H9 (cell line): ENCODE measurements at regions not wholly inside any gene's neighbourhood (a gene's known extent, or its start where the extent isn't known, plus 50 kb on each side); places are given as distances from the start of the nearest gene placed in this dataset.

ENCODE experiments used
- DNase-seq: peaks from one replicate; pipeline ENCODE4 v3.0.0-alpha.2; 2017
- H2AFZ ChIP-seq: one replicate; pipeline ENCODE4 v1.6.1; 2013; ENCODE audit warnings: mild to moderate bottlenecking, low read length, control low read depth, moderate library complexity
- H2AK5ac ChIP-seq: 2 replicates; pipeline ENCODE4 v1.6.1; 2013; ENCODE audit warnings: low read length, control low read depth, mixed read lengths; ENCODE audit not compliant: insufficient read length
- H2BK120ac ChIP-seq: one replicate; pipeline ENCODE4 v1.6.1; 2013; ENCODE audit warnings: low read depth, mild to moderate bottlenecking, low read length, control low read depth, inconsistent platforms; ENCODE audit not compliant: poor library complexity, severe bottlenecking
- H2BK12ac ChIP-seq: 2 replicates; pipeline ENCODE4 v1.6.1; 2013; ENCODE audit warnings: low read length, control low read depth, mixed read lengths, low read depth; ENCODE audit not compliant: insufficient read length
- H2BK15ac ChIP-seq: 2 replicates; pipeline ENCODE4 v1.6.1; 2013; ENCODE audit warnings: low read depth, low read length, control low read depth
- H2BK20ac ChIP-seq: one replicate; pipeline ENCODE4 v1.6.1; 2013; ENCODE audit warnings: low read depth, mild to moderate bottlenecking, low read length, control low read depth, inconsistent platforms; ENCODE audit not compliant: poor library complexity, severe bottlenecking
- H2BK5ac ChIP-seq: 2 replicates; pipeline ENCODE4 v1.6.1; 2013; ENCODE audit warnings: low read length, control low read depth, mixed read lengths; ENCODE audit not compliant: insufficient read length
- H3K14ac ChIP-seq: 2 replicates; pipeline ENCODE4 v1.6.1; 2013; ENCODE audit warnings: low read length, control low read depth; ENCODE audit not compliant: insufficient read depth
- H3K18ac ChIP-seq: 2 replicates; pipeline ENCODE4 v1.6.1; 2013; ENCODE audit warnings: low read depth, mild to moderate bottlenecking, mixed read lengths, low read length, control low read depth; ENCODE audit not compliant: insufficient read length
- H3K23ac ChIP-seq: 2 replicates; pipeline ENCODE4 v1.6.1; 2013; ENCODE audit warnings: low read length, control low read depth, mixed read lengths, low read depth; ENCODE audit not compliant: insufficient read length
- H3K23me2 ChIP-seq: 2 replicates; pipeline ENCODE4 v1.6.1; 2013; ENCODE audit warnings: low read depth, mild to moderate bottlenecking, mixed read lengths, low read length, control low read depth; ENCODE audit not compliant: insufficient read length, poor library complexity, severe bottlenecking
- H3K27ac ChIP-seq: 2 replicates; pipeline ENCODE4 v1.5.1; 2013; ENCODE audit warnings: low read length, control low read depth, mixed read lengths, low read depth; ENCODE audit not compliant: insufficient read length
- H3K27me3 ChIP-seq: 2 replicates; pipeline ENCODE4 v1.6.1; 2013; ENCODE audit warnings: low read length, control low read depth, inconsistent platforms; ENCODE audit not compliant: insufficient read depth
- H3K4ac ChIP-seq: 2 replicates; pipeline ENCODE4 v1.6.1; 2013; ENCODE audit warnings: low read depth, mild to moderate bottlenecking, control low read depth, inconsistent platforms, low read length, moderate library complexity
- H3K4me1 ChIP-seq: 2 replicates; pipeline ENCODE4 v1.6.1; 2013; ENCODE audit warnings: low read length, control low read depth, inconsistent platforms; ENCODE audit not compliant: insufficient read depth
- H3K4me2 ChIP-seq: 2 replicates; pipeline ENCODE4 v1.6.1; 2013; ENCODE audit warnings: low read length, control low read depth, mixed read lengths; ENCODE audit not compliant: insufficient read length, insufficient read depth
- H3K56ac ChIP-seq: 2 replicates; pipeline ENCODE4 v1.6.1; 2013; ENCODE audit warnings: low read depth, mild to moderate bottlenecking, mixed read lengths, low read length, control low read depth; ENCODE audit not compliant: insufficient read length
- H3K79me1 ChIP-seq: 2 replicates; pipeline ENCODE4 v1.6.1; 2013; ENCODE audit warnings: low read depth, mild to moderate bottlenecking, moderate library complexity, low read length, control low read depth, inconsistent platforms; ENCODE audit not compliant: insufficient read depth, poor library complexity, severe bottlenecking
- H3K79me2 ChIP-seq: 2 replicates; pipeline ENCODE4 v1.6.1; 2013; ENCODE audit warnings: low read length, control low read depth, inconsistent platforms; ENCODE audit not compliant: insufficient read depth
- H3K9ac ChIP-seq: 2 replicates; pipeline ENCODE4 v1.6.1; 2013; ENCODE audit warnings: low read length, control low read depth, mixed read lengths; ENCODE audit not compliant: insufficient read length; ENCODE audit errors: extremely low read depth
- H3K9me3 ChIP-seq: one replicate; pipeline ENCODE4 v1.6.1; 2013; ENCODE audit warnings: low read depth, low read length, inconsistent platforms; ENCODE audit not compliant: control insufficient read depth
- H3T11ph ChIP-seq: one replicate; pipeline ENCODE4 v1.6.1; 2013; ENCODE audit warnings: mild to moderate bottlenecking, low read length, control low read depth, inconsistent platforms
- H4K20me1 ChIP-seq: one replicate; pipeline ENCODE4 v1.6.1; 2013; ENCODE audit not compliant: control insufficient read depth, insufficient read length, insufficient read depth
- H4K5ac ChIP-seq: 2 replicates; pipeline ENCODE4 v1.6.1; 2013; ENCODE audit warnings: low read depth, mild to moderate bottlenecking, mixed read lengths, low read length, control low read depth; ENCODE audit not compliant: insufficient read length
- H4K8ac ChIP-seq: replicated peaks from 2 replicates; pipeline ENCODE4 v1.6.1; 2013; ENCODE audit warnings: low read length, control low read depth, mixed read lengths, low read depth; ENCODE audit not compliant: insufficient read length
- H4K91ac ChIP-seq: 2 replicates; pipeline ENCODE4 v1.6.1; 2013; ENCODE audit warnings: low read depth, mild to moderate bottlenecking, moderate library complexity, mixed read lengths, low read length, control low read depth; ENCODE audit not compliant: insufficient read length
- H3K27ac Mint-ChIP-seq, 3 experiments: 2 replicates in 2 of 3; 3 replicates in 1 of 3; pipeline ENCODE4 v1.8.0; 2020 to 2021; ENCODE audit warnings: mixed read lengths in 3 of 3, mild to moderate bottlenecking in 1 of 3, moderate library complexity in 1 of 3
- H3K27me3 Mint-ChIP-seq: 2 replicates; pipeline ENCODE4 v1.8.0; 2021; ENCODE audit warnings: low read depth, mild to moderate bottlenecking, moderate library complexity, mixed read lengths
- H3K36me3 Mint-ChIP-seq, 3 experiments: 2 replicates in 2 of 3; 3 replicates in 1 of 3; pipeline ENCODE4 v1.8.0; 2020 to 2021; ENCODE audit warnings: low read depth in 3 of 3, mixed read lengths in 3 of 3; ENCODE audit not compliant: insufficient read depth in 1 of 3
- H3K4me1 Mint-ChIP-seq, 2 experiments: 2 replicates each; pipeline ENCODE4 v1.8.0; 2020; ENCODE audit warnings: mixed read lengths in 2 of 2
- H3K4me3 Mint-ChIP-seq, 2 experiments: 2 replicates in 1 of 2; 3 replicates in 1 of 2; pipeline ENCODE4 v1.8.0; 2020 to 2021; ENCODE audit warnings: mild to moderate bottlenecking in 2 of 2, mixed read lengths in 2 of 2, moderate library complexity in 1 of 2
- H3K9me3 Mint-ChIP-seq, 2 experiments: 2 replicates in 1 of 2; 3 replicates in 1 of 2; pipeline ENCODE4 v1.8.0; 2020; ENCODE audit warnings: mild to moderate bottlenecking in 2 of 2, mixed read lengths in 2 of 2, moderate library complexity in 1 of 2
- CTCF ChIP-seq: fragments of 200-600 bp; sonication (generic); conservative IDR thresholded peaks from 3 replicates; pipeline ENCODE4 v1.8.0; 2021; ENCODE audit warnings: antibody characterized with exemption, mild to moderate bottlenecking

- Histone ChIP-seq H2AFZ (no peak overlapping the region), H3K56ac (no peak overlapping the region), H4K20me1 (no peaks in the 10 kb centered on the region), H3T11ph (no peak overlapping the region), H3K79me2 (no peaks in the 10 kb centered on the region), H3K27ac (no peak overlapping the region), H3K4me1 (no peaks in the 10 kb centered on the region), H4K91ac (no peak overlapping the region), H3K23me2 (no peaks in the 10 kb centered on the region), H3K4ac (no peak overlapping the region), H2BK5ac (no peak overlapping the region), H2BK12ac (no peak overlapping the region), H3K18ac (no peak overlapping the region), H4K8ac (no peak overlapping the region), H3K79me1 (no peaks in the 10 kb centered on the region), H3K23ac (no peak overlapping the region), H2BK120ac (no peak overlapping the region), H3K9me3 (no peaks in the 10 kb centered on the region), H3K9ac (no peak overlapping the region), H3K27me3 (no peaks in the 10 kb centered on the region), H4K5ac (no peak overlapping the region), H2BK20ac (no peak overlapping the region), H3K14ac (no peak overlapping the region), H3K4me2 (no peak overlapping the region), H2AK5ac (no peak overlapping the region), H2BK15ac (no peak overlapping the region)
- 0 out of 4 replicates have a peak, but pooled peaks cover 0 to 2% of the 10 kb centered on the region in 2 experiments for H3K4me1 Mint-ChIP-seq
- no peak overlapping the region for H3K4me3 Mint-ChIP-seq
- H3K27ac Mint-ChIP-seq: no peak overlapping the region
- peak; percentile 64 for TF ChIP-seq CTCF
- H3K9me3 Mint-ChIP-seq: peaks cover 0 to 3% of the 10 kb centered on the region in 2 experiments; a peak in 2 of 5 replicates
- DNase-seq: no peak
- H3K27me3 Mint-ChIP-seq: no peaks in the 10 kb centered on the region
- H3K36me3 Mint-ChIP-seq: peaks cover 0 to 10% (median 0%) of the 10 kb centered on the region in 3 experiments; a peak in 2 of 7 replicates
Observed at GRCh38 chr1:209094384-209094783, 489.1 kb upstream of the CAMK1G start.
